HEK293T (cell line): ENCODE measurements at regions not wholly inside any gene's neighbourhood (a gene's known extent, or its start where the extent isn't known, plus 50 kb on each side); places are given as distances from the start of the nearest gene placed in this dataset.

Experiments used
- BHLHE40 ChIP-seq: fragments of 450-650 bp; IDR thresholded peaks from 2 replicates; pipeline ENCODE4 v1.6.1; 2016; ENCODE audit warnings: mild to moderate bottlenecking, moderate library complexity, borderline replicate concordance
- CTBP1 ChIP-seq: fragments of 450-650 bp; IDR thresholded peaks from 2 replicates; pipeline ENCODE4 v1.6.1; 2016; ENCODE audit warnings: borderline replicate concordance
- ELF4 ChIP-seq: fragments of 450-650 bp; IDR thresholded peaks from 2 replicates; pipeline ENCODE4 v1.6.1; 2017; ENCODE audit warnings: antibody characterized with exemption
- FOXA1 ChIP-seq: fragments of 450-650 bp; IDR thresholded peaks from 2 replicates; pipeline ENCODE4 v1.6.1; 2016; ENCODE audit warnings: mild to moderate bottlenecking
- FOXK2 ChIP-seq: fragments of 450-650 bp; IDR thresholded peaks from 2 replicates; pipeline ENCODE4 v1.6.1; 2016; ENCODE audit warnings: mild to moderate bottlenecking
- FOXM1 ChIP-seq: fragments of 450-650 bp; IDR thresholded peaks from 2 replicates; pipeline ENCODE4 v1.6.1; 2017; ENCODE audit warnings: mild to moderate bottlenecking, borderline replicate concordance
- HDGF ChIP-seq: fragments of 450-650 bp; IDR thresholded peaks from 2 replicates; pipeline ENCODE4 v1.6.1; 2017; ENCODE audit warnings: antibody characterized with exemption, borderline replicate concordance
- L3MBTL2 ChIP-seq: fragments of 450-650 bp; conservative IDR thresholded peaks from 2 replicates; pipeline ENCODE4 v1.6.1; 2016; ENCODE audit warnings: mild to moderate bottlenecking
- LEF1 ChIP-seq: fragments of 450-650 bp; IDR thresholded peaks from 2 replicates; pipeline ENCODE4 v1.6.1; 2017; ENCODE audit warnings: mild to moderate bottlenecking, borderline replicate concordance
- NFRKB ChIP-seq: fragments of 450-650 bp; IDR thresholded peaks from 2 replicates; pipeline ENCODE4 v1.6.1; 2016; ENCODE audit warnings: mild to moderate bottlenecking, moderate library complexity
- SP1 ChIP-seq: fragments of 450-650 bp; IDR thresholded peaks from 2 replicates; pipeline ENCODE4 v1.6.1; 2017
- SUZ12 ChIP-seq: fragments of 450-650 bp; IDR thresholded peaks from 2 replicates; pipeline ENCODE4 v1.6.1; 2016; ENCODE audit warnings: mild to moderate bottlenecking
- TARDBP ChIP-seq: fragments of 450-650 bp; IDR thresholded peaks from 2 replicates; pipeline ENCODE4 v1.6.1; 2016
- ZNF384 ChIP-seq: fragments of 450-650 bp; IDR thresholded peaks from 2 replicates; pipeline ENCODE4 v1.6.1; 2016

GRCh38 chr6:11343963-11344723 is 111.7 kb upstream of the NEDD9 start:
- TF ChIP-seq SUZ12 = no peak
- no peak for TF ChIP-seq SP1
- no peak for TF ChIP-seq FOXM1
- no peak for TF ChIP-seq ELF4
- no peak for TF ChIP-seq TARDBP
- no peak for TF ChIP-seq ZNF384
- no peak for TF ChIP-seq CTBP1
- TF ChIP-seq NFRKB = no peak
- no peak for TF ChIP-seq HDGF
- no peak for TF ChIP-seq L3MBTL2
- TF ChIP-seq LEF1 = no peak
- TF ChIP-seq BHLHE40 = no peak
- TF ChIP-seq FOXA1 = no peak
- no peak for TF ChIP-seq FOXK2
